ENCODE measurements at regions not wholly inside any gene's neighbourhood (a gene's known extent, or its start where the extent isn't known, plus 50 kb on each side); places are given as distances from the start of the nearest gene placed in this dataset.
"Not testable (repeated sequence)": the region's sequence is repeated elsewhere in the genome, so short reads cannot be mapped to it uniquely, and the experiment has no call there.

DNA sequence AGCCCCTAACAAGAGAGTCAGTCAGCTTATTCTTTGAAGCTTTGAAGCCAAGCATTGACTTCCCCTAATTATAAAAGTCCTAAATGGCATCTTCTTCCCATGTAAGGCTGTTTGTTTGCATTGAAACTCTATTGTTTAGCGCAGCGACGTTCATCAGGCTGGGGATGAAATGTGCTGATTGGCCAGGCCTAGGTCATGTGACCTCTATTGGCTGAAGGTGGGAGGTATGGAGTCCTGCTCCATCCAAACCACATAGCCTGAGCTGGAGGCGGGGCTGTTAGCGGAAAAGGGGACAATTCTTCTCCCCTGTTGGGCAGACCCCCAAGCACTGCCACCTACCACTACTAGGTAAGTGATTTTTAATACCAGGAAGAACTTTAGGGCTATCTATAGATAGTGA is 145.3 kb upstream of the PRR23C start:
- intact Hi-C loops (cut with micrococcal nuclease; ENCODE audit: unreplicated experiment): no loop called here
- ChIA-PET POLR2A (ENCODE audit: low non-redundant PET) (no interaction called here), CTCF (interaction anchor here (0.6 kb wide), 1 partner anchor 64 kb away, joined by 4 read pairs; no protein-coding TSS in a partner anchor)
- TF ChIP-seq, protein P1, sequence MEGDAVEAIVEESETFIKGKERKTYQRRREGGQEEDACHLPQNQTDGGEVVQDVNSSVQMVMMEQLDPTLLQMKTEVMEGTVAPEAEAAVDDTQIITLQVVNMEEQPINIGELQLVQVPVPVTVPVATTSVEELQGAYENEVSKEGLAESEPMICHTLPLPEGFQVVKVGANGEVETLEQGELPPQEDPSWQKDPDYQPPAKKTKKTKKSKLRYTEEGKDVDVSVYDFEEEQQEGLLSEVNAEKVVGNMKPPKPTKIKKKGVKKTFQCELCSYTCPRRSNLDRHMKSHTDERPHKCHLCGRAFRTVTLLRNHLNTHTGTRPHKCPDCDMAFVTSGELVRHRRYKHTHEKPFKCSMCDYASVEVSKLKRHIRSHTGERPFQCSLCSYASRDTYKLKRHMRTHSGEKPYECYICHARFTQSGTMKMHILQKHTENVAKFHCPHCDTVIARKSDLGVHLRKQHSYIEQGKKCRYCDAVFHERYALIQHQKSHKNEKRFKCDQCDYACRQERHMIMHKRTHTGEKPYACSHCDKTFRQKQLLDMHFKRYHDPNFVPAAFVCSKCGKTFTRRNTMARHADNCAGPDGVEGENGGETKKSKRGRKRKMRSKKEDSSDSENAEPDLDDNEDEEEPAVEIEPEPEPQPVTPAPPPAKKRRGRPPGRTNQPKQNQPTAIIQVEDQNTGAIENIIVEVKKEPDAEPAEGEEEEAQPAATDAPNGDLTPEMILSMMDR (conservative IDR thresholded peaks at IDR 0.05; ENCODE audit: low read depth, low read length): no peak
- TF ChIP-seq EZH2 (IDR thresholded peaks at IDR 0.05; ENCODE audit: borderline replicate concordance, low read depth, low read length, poor library complexity, severe bottlenecking): no peak
- Histone ChIP-seq H3K27ac (ENCODE audit: low read depth, low read length, poor library complexity, severe bottlenecking) (no peak overlapping the region), H3K36me3 (ENCODE audit: insufficient read depth, low read length, poor library complexity, severe bottlenecking) (no peaks in the 10 kb centered on the region), H3K4me3 (ENCODE audit: low read depth, low read length, poor library complexity, severe bottlenecking) (no peak overlapping the region), H3K9me3 (ENCODE audit: low read depth, low read length, poor library complexity, severe bottlenecking) (no peaks in the 10 kb centered on the region), H3K27me3 (replicated peaks; ENCODE audit: insufficient read depth, low read depth, low read length, poor library complexity) (no peaks in the 10 kb centered on the region), H3K4me1 (ENCODE audit: insufficient read depth, low read length, poor library complexity, severe bottlenecking) (no peaks in the 10 kb centered on the region)
- no peak for DNase-seq (ENCODE audit: low spot score)
- BruUV-seq (replicated peaks): no TSS peak

GRCh38 chr3:139194421-139194820 is 149.4 kb upstream of the MRPS22 start:
- intact Hi-C loops (cut with micrococcal nuclease; ENCODE audit: unreplicated experiment); POLR2A ChIA-PET (ENCODE audit: low non-redundant PET): not testable (repeated sequence)

GRCh38 chr3:139196146-139196545 is 147.7 kb upstream of the MRPS22 start:
- H3K9me3 ChIP-seq (ENCODE audit: low read depth, low read length, poor library complexity, severe bottlenecking); CTCF ChIA-PET; DNase-seq (ENCODE audit: low spot score); H3K4me1 ChIP-seq (ENCODE audit: insufficient read depth, low read length, poor library complexity, severe bottlenecking); intact Hi-C loops (cut with micrococcal nuclease; ENCODE audit: unreplicated experiment); H3K27me3 ChIP-seq (replicated peaks; ENCODE audit: insufficient read depth, low read depth, low read length, poor library complexity); POLR2A ChIA-PET (ENCODE audit: low non-redundant PET); H3K36me3 ChIP-seq (ENCODE audit: insufficient read depth, low read length, poor library complexity, severe bottlenecking); BruUV-seq (replicated peaks); H3K4me3 ChIP-seq (ENCODE audit: low read depth, low read length, poor library complexity, severe bottlenecking); H3K27ac ChIP-seq (ENCODE audit: low read depth, low read length, poor library complexity, severe bottlenecking): not testable (repeated sequence)

More at GRCh38 chr3:139194421-139194820, 149.4 kb upstream of the MRPS22 start:
- H3K4me3 ChIP-seq (ENCODE audit: low read depth, low read length, poor library complexity, severe bottlenecking); CTCF ChIA-PET; H3K4me1 ChIP-seq (ENCODE audit: insufficient read depth, low read length, poor library complexity, severe bottlenecking); H3K9me3 ChIP-seq (ENCODE audit: low read depth, low read length, poor library complexity, severe bottlenecking); DNase-seq (ENCODE audit: low spot score); BruUV-seq (replicated peaks); H3K27ac ChIP-seq (ENCODE audit: low read depth, low read length, poor library complexity, severe bottlenecking); H3K36me3 ChIP-seq (ENCODE audit: insufficient read depth, low read length, poor library complexity, severe bottlenecking); H3K27me3 ChIP-seq (replicated peaks; ENCODE audit: insufficient read depth, low read depth, low read length, poor library complexity): not testable (repeated sequence)

GRCh38 chr3:139197251-139197650 is 146.6 kb upstream of the MRPS22 start:
- no peak for DNase-seq (ENCODE audit: low spot score)
- no peak for TF ChIP-seq EZH2 (IDR thresholded peaks at IDR 0.05; ENCODE audit: borderline replicate concordance, low read depth, low read length, poor library complexity, severe bottlenecking)
- TF ChIP-seq, protein P1 (conservative IDR thresholded peaks at IDR 0.05; ENCODE audit: low read depth, low read length): no peak
- no peaks in the 10 kb centered on the region for H3K9me3 ChIP-seq (ENCODE audit: low read depth, low read length, poor library complexity, severe bottlenecking)
- no peak overlapping the region for H3K27ac ChIP-seq (ENCODE audit: low read depth, low read length, poor library complexity, severe bottlenecking)
- no peaks in the 10 kb centered on the region for H3K27me3 ChIP-seq (replicated peaks; ENCODE audit: insufficient read depth, low read depth, low read length, poor library complexity)
- ChIA-PET POLR2A (ENCODE audit: low non-redundant PET) (no interaction called here), CTCF (no interaction called here)
- no peaks in the 10 kb centered on the region for H3K36me3 ChIP-seq (ENCODE audit: insufficient read depth, low read length, poor library complexity, severe bottlenecking)
- intact Hi-C loops (cut with micrococcal nuclease; ENCODE audit: unreplicated experiment): no loop called here
- no peaks in the 10 kb centered on the region for H3K4me1 ChIP-seq (ENCODE audit: insufficient read depth, low read length, poor library complexity, severe bottlenecking)
- H3K4me3 ChIP-seq (ENCODE audit: low read depth, low read length, poor library complexity, severe bottlenecking): no peak overlapping the region
- BruUV-seq (replicated peaks): no TSS peak

Data from A673 (cell line).